Activated CD4-positive, alpha-beta T cell treated with anti-CD3 and anti-CD28 coated beads for 4 hours (primary cell): ENCODE measurements at regions not wholly inside any gene's neighbourhood (a gene's known extent, or its start where the extent isn't known, plus 50 kb on each side); places are given as distances from the start of the nearest gene placed in this dataset.
"Not testable (repeated sequence)": the region's sequence is repeated elsewhere in the genome, so short reads cannot be mapped to it uniquely, and the experiment has no call there.

ENCODE experiments used
- DNase-seq, 2 donors: peaks; one replicate each; pipeline ENCODE4 v3.0.0-alpha.2; 2020

- no peak for DNase-seq
Measured at GRCh38 chr13:91032104-91032503, 315.4 kb upstream of the MIR17HG start.

- DNase-seq, result no peak
Measured at GRCh38 chr13:91036886-91037285, 310.6 kb upstream of the MIR17HG start.

- DNase-seq, result no peak
Measured at GRCh38 chr13:91042870-91043269, 304.6 kb upstream of the MIR17HG start.

GRCh38 chr13:91045351-91046034 lies 302.0 kb upstream of the MIR17HG start:
- DNase-seq, result no peak

- DNase-seq, result no peak
Measured at GRCh38 chr13:91046715-91047327, 300.7 kb upstream of the MIR17HG start.

DNA sequence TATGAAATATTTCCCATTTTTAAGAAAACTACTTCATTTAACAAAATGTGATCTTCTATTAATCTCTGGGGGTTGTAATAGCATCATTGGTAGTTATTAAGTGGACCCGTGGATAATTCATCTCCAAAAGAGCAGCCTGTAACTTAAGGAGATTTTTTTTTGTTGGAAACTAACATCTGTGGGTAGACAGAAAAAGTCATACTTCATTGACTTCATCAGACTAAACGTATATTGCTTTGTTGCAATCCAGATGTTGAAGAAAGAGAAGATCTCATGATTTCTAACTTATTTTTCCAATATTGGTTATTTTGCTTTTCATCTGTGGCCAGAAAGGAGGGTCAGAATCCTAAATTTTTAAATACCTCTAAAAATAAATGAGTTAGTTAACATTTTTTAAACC lies 296.5 kb upstream of the MIR17HG start:
- DNase-seq, result no peak

DNA sequence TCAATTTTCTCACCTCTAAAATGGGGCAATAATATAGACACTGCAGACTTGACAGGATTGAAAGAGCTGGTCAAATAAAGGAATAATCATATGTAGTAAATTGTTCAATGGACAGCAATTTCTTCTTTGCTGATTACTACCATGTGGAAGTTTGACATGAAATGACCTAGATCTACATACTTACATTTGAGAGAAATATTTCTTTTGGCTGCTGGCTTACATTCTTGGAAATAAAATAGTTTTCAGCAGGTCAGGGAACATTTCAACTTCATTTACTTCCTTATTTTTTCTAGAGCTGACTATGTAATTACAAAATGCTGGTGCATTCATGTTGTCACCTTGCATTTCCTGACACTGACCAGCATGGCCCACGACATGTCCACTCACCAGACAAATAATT lies 294.6 kb upstream of the MIR17HG start:
- DNase-seq, result no peak

DNA sequence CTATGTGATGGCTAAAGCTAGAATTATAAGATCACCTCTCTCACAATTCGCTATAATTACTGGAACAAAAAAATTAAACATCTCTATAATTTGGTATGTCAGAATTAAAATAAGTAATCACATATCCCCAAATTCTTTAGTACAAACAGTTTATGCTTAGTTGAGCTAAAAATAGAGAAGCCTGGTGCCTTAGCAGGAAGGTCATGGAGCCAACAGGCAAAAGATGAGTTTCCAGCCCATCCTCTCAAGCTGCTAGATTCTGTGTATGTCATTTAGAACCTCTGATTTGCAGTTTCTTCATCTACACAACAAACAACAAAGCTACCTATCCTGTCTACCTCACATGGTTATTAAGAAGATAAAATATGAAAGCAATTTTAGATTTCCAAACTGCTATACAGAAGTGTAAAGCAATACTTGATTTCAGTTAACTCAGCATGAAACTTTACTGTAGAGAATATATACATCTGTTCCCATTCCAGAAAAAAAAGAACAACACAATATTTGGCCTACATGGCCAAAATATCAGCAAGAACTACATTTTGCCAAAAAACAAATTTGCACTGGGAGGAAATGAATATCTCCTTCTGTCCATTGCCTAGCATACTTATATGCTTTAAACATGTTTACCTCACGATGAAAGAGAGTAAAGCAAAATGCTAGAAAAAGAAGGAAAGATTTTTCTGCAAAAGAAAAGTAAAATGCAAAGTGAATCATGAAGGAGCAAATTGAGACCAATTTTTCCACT lies 294.0 kb upstream of the MIR17HG start:
- no peak for DNase-seq

GRCh38 chr13:91054902-91055301 lies 292.6 kb upstream of the MIR17HG start:
- DNase-seq, result no peak

GRCh38 chr13:91056746-91057145 lies 290.7 kb upstream of the MIR17HG start:
- no peak for DNase-seq

- not testable (repeated sequence) for DNase-seq
Measured at GRCh38 chr13:91057507-91057906, 290.0 kb upstream of the MIR17HG start.

- no peak for DNase-seq
Measured at GRCh38 chr13:91058066-91058465, 289.4 kb upstream of the MIR17HG start.

DNA sequence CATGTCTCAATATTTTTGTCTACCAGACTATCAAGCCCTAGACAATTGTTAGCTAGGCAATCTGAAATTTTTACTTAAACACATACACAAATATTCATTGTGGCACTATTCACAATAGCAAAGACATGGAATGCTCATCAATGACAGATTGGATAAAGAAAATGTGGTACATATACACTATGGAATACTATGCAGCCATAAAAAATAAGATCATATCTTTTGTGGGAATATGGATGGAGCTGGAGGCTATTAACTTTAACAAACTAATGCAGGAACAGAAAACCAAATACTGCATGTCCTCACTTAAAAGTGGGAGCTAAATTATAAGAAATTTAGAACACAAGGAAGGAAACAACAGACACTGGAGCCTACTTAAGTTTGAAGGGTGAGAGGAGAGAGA lies 288.6 kb upstream of the MIR17HG start:
- DNase-seq, result no peak

GRCh38 chr13:91066745-91067144 lies 280.7 kb upstream of the MIR17HG start:
- no peak for DNase-seq

- DNase-seq, result no peak
Measured at GRCh38 chr13:91072486-91072885, 275.0 kb upstream of the MIR17HG start.

DNA sequence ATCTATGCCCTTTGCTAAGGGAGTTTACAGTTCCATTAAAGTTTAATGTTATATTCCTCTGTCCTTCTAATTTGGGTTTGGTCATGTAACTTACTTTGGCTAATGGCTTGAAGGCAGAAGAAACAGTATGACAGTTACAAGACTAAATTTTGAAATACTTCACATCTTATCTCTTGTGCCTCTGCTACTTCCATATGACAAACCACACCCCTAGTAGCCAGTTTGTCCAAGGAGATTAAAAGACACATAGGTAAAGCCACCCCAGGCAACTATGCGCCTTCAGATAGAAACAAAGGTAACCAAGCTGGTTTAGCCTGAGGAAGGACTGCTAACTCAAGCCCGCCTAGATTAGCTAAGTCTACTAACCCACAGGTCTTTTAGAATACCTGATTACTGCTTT lies 273.4 kb upstream of the MIR17HG start:
- DNase-seq, result no peak

DNA sequence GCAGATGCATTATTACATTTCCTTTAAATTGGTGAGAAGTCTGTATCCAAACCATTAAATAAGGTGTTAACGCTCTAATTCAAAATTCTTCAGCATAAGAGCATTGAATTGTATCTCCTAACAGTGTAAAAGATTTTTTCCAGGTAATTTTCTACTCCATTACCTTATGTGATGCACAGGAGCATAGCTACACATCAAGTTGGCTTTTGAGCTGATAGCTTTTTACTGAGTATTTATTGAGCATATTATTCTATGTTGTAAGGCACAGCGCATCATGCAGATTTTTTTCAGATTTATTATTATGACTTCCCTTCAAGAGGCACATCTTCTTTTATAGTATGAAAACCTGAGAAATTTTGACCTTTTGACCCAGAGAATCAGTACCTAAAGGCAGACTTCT lies 270.7 kb upstream of the MIR17HG start:
- DNase-seq, result no peak

DNA sequence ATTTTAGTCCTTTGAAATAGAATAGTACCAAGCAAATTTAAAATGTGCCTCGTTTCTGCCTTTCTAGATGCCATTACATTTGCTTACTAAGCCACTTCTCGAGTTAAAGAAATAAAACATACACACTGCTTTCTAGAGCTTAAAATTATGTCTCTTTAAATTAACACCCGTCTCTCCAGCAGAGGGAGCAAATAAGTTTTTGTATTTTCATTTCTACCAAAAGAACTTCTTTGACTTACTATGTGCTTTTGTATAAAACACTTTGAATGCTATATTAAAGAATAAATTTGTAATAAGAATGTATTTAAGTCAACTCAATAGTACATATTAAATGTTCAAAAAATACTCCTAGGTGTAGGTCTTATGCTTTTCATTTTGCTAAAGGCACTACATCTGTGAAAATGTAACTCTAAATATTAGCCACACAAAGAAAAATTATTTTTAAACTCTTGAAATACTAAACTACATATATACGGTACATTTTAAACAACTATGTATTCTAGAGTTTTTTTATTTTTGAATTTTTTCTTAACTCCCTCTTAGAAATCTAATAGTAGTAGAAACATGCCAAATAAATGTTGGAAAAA lies 269.3 kb upstream of the MIR17HG start:
- DNase-seq, result no peak

DNA sequence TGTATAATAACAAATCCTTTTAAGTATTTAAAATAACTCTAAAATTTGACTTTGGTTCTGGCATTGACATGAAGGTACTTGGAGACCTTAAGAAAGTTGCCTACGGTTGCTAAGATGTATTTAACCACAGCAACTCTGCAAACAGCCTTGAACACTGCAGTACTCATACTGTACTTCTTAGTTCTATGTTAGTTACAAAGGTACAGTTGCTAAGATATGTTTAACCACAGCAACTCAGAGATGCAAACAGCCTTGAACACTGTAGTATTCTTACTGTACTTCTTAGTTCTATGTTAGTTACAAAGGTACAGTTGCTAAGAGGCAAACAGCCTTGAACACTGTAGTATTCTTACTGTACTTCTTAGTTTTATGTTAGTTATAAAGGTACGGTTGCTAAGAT lies 268.3 kb upstream of the MIR17HG start:
- DNase-seq, result no peak

GRCh38 chr13:91085127-91085526 lies 262.4 kb upstream of the MIR17HG start:
- no peak for DNase-seq

GRCh38 chr13:91086936-91087716 lies 260.4 kb upstream of the MIR17HG start:
- DNase-seq, result no peak

GRCh38 chr13:91097269-91097668 lies 250.2 kb upstream of the MIR17HG start:
- no peak for DNase-seq

GRCh38 chr13:91099877-91100276 lies 247.6 kb upstream of the MIR17HG start:
- no peak for DNase-seq
